Activated CD4-positive, CD25-positive, alpha-beta regulatory T cell treated with anti-CD3 and anti-CD28 coated beads, Interleukin-2, amount 50 U/mL, for 16 hours (primary cell): ENCODE measurements at regions not wholly inside any gene's neighbourhood (a gene's known extent, or its start where the extent isn't known, plus 50 kb on each side); places are given as distances from the start of the nearest gene placed in this dataset.

Source experiments
- DNase-seq: peaks from one replicate; pipeline ENCODE4 v3.0.0-alpha.2; 2020; ENCODE audit warnings: low read depth, low spot score

DNA sequence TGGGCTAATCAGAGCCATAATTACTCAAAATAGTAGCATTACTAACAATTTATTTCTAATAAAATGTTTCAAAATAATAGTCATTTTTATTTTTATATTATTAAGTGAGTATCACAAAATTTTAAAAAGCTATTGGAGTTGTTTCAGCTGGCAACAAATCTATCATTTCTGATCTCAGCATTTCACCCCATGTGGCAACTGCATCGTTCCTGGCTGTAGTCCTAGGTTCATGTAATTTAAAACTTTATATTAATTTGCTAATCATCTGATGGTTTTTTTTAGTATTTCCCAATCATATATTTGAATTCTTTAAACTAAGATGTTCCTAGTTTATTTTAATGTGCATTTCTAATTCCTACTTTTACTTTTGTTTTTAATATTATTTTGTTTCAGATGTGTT, 293.0 kb upstream of the AKR1E2 start:
- no peak for DNase-seq

DNA sequence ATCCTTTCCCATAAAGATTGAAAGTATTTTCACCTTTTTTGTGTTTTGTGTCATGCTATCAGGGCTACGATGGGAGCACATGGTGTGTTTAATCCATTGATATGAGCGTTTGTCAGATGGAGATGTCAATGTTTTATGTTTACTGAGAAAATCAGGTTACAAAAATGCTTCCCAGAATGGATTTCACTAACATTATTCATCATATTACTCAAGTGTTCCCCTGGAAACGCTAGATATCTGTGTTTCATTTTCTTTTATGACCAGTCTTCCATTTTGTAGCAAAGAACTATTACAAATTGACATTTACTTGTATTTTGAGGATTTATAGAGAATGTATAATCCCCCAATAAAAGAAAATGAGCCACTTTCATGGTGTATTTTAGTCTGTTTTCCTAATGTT, 293.5 kb upstream of the AKR1E2 start:
- DNase-seq = no peak

DNA sequence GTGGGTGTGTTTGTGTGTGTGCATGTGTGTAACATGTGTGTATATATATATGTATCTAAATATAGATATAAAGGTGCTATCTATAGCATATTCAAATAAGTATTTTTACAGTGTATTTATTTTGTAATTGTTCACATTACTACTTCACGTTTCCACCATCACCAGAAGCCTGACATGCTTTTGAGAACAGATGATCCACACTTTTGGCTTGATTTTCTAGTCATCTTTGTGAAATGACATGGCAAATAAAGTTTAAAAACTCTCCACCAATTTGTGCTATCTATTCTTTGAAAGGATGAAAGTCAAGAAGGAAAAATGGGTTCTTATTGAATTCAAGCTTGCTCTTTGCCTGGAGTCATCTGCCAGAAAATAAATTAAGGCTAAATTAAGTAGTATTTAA, 294.0 kb upstream of the AKR1E2 start:
- no peak for DNase-seq

DNA sequence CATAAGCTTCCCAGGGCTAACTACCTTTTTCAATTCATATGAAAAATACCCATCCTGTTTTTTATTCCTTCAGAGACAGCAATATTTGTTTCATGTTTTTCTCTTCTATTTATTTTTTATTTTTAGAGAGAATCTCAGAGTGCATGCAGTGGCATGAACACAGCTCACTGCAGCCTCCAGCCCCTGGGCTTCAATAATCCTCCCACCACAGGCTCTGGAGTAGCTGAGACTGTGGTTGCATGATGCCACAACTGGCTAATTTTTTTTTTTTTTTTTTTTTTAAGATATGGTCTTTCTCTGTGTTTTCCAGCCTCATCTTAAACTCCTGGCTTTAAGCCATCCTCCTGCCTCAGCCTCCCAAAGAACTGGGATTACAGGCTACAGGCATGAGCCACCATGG, 296.7 kb upstream of the AKR1E2 start:
- no peak for DNase-seq

DNA sequence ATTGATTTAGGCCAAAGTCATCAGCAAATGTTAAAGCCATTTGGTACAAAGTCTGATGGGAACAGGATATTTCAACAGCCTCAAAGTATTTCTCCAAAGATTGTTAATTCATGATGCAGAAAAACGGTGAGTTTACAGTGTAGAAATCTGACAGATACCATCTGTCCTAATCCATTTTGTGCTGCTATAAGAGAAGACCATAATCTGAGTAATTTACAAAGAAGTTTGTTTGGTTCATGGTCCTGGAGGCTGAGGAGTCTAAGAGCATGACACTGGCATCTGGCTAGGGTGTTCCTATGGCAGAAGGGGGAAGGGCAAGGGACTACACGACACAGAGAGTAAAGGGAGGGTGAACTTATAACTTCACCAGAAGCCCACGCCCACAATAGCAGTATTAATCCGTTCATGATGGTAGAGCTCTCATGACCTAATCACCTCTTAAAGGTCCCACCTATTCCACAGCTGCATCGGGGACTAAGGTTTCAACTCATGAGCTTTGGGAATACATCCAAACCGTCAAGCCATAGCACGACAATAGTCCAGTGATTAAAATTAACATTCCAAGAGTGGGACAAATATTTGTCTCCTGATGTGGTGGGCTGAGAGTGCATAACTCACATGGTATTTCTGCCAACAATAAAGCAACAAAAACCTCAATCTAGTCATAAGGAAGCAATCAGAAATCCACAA, 298.6 kb upstream of the AKR1E2 start:
- no peak for DNase-seq

DNA sequence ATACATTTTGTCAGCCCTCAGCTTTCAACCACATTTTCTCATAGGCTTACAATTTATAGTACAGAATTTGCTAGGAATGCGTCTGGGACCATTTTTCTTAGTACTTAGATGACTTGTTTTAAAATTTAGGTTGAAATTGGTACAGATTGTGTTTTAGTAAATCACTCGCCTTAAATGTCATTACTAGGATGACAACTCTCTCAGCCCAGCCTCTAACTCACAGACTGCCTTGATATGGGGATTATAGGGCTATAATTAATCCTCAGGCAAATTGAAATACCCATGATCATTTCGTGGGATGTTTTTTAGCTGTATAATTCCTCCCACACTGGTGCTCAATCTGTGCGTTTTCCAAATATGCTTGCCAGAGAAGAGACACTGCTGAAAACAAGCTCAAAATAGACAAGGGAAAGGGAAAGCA, 299.7 kb upstream of the AKR1E2 start:
- no peak for DNase-seq

DNA sequence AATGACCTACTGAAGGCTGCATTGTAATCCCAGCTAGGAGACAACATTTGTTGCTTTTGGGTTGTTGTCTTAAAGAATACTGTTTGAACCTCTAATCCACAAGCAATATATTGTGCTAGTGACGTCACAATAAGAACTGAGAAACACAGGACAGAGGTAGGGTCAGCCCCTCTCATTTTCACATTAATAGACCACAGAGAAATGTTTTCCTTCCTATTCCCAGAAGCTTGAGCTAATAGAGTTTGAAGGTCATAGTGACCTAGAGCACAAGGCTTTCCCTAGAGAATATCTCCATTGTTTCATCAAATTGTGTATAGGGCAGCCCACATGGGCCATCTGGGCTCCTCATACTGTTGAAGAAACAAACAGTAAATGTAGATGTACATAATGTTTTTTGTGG, 300.9 kb upstream of the AKR1E2 start:
- DNase-seq = no peak

DNA sequence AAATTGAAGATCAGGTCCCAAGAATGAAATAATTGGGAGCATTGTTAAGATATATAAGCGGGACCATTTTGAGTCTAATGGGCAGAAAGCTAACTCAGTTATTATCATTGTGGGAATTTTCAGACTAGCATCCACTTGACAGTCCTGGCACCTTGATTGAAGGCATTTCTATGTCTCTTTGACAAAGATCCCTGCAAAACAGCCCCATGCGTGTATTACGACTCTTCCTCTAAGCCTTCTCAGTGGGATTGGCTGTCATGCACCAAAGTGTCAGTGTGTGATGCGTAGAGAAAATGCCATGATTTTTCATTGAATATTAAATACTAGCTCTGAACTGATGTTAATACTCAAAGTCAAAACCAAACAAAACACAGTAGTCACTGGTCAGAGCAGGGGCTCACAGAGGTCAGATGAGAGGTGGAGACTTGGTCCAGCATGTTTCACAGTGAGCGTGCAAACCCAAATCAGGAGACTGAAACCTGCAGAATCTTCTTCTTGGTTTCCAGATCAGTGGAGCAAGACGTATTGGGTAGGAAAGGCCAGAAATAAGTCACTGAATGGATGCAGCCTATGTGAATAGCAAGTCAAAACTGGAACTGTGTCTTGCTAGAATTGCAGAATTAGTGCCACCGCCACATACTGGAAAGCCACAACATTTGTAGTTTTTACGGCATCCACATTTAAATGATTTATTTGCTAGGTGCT, 303.6 kb upstream of the AKR1E2 start:
- no peak for DNase-seq

DNA sequence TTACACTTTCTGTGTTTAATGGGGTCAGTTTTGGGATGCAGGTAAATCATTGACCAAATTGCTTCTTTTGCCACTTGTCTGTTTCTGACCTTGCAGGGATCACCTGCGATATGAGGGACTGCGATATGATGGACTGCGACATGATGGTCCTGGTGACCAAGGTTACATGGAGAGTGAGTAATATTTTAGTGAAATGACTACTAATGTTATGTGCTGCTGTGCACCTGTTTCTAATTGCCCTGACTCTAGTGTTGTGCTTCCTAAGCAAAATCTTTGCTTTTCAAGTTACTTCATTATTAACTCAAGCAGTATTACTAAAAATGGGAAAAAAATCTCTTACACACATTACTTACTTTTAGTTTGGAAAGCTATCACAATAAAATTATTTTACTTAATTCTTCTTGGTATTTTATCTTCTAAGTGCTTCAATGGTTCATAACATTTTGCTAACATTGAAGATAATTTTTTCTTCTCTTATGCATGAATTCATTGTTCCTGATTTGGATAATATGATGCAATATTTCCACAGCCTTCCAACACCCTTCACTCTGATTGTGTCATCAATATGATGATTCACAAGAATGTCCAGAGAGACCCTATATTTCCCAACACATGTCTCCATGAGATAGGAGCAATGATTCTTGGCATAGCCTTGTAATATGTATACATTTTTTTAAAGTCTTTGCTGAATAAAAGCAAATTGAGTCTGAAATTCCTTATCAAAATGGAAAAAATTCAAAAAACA, 306.2 kb upstream of the AKR1E2 start:
- no peak for DNase-seq

DNA sequence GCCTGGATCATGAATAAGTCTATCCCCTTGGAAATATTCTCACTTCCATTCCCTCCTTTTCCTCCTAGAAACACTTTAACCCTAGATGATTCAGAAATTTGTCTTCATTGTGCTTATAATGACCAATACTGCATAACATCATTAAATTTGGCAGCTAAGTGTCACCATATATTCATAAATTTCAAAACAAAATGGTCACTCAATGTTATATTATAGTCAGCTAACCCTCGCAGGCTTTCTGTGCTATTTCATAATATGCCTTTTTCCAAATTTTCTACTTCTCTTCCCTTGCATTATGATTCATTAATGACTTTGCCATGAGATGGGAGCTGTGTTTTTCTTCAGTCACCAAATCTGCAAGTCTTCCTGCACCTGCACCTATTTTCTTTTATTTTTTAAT, 308.3 kb upstream of the AKR1E2 start:
- no peak for DNase-seq

DNA sequence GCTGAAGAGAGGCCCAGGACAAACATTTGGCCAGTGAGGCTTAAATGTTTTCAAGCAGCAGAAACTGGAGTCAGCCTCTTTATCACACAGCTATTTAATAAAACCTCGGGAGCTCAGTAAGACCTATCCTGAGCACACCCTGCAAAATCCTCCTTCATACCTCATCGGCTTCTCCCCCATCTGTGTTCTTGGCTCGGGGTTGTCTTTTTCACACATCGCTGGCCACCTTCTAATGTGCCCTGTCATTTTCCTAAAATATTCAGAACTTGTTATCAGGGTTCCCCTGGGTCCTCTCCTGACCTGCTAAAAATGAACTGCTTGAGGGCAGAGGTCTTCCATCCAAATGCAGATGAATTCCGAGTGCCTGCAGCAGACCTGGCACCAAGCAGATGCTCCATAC, 310.3 kb upstream of the AKR1E2 start:
- DNase-seq = no peak

DNA sequence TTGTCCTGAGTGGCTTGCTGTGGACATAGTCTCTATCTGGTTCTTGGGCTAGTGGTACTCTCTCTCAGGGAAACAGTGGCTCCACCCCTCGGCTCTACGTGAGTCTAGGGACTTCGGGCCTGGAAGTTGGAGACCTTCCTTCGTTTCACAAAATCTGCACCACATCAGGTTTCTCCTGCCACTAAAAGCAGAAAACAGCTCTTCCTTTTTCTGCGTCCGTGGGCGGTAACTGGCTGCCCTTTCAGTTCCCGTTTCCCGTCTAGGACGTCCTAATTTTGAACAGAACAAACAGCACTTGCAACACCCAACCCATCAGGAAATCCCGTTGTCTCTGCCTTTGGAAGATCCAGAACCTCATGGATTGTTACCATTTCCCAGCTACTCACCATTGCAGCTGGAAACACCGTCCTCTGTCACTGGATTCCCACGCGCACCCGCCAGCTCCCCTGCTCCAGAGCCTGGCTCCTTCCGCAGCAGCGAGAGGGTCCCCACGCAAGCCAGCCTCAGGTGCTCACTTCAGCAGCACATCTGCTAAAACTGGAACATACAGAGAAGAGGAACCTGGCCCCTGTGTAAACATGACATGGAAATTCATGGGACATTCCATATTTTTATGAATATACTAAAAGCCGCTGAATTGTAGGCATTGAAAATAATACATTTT, 311.4 kb upstream of the AKR1E2 start:
- DNase-seq = no peak

DNA sequence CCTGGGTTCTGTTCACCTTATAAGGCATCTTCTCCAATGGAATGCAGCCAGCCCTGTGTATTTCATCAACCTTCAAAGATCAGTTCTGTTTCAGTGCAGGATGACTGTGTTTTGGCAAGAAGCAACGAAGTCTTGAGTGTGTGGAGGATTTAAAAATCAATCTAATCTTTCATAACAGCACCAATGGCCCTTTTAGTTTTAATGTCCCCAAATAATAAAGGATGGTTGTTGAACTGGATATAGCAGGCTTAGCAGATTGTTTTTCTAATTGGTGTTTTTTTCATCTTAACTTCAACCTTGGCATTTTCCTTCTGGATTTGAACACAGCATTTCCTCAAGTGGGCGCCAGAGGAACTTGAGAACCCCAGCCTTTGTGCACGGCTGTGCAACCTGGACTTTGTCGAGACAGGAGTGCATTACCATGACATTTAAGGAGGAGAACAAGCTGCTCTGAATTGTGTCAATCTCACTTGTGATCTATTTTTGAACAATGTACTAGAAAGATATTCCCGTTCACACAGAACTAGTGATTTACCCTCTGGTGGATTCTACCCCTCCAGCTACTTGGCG, 313.3 kb upstream of the AKR1E2 start:
- no peak for DNase-seq

DNA sequence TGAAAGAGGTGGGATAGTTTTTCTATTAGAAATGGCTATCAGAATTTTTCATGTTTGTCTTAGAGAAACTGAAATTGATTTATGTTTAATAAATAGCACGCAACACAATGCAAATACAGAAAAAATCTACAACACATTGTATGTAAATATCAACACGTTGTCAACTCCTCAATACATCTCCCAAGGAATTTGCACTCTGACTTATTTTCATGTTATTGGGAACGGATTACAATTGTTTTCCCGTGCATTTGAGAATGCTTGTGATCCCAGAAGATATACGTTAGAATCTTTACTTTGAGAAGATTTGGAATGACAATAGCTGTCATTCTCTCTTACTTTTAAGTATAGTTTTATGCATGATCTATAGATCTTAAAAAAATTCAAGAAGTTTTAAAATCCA, 313.8 kb upstream of the AKR1E2 start:
- no peak for DNase-seq

DNA sequence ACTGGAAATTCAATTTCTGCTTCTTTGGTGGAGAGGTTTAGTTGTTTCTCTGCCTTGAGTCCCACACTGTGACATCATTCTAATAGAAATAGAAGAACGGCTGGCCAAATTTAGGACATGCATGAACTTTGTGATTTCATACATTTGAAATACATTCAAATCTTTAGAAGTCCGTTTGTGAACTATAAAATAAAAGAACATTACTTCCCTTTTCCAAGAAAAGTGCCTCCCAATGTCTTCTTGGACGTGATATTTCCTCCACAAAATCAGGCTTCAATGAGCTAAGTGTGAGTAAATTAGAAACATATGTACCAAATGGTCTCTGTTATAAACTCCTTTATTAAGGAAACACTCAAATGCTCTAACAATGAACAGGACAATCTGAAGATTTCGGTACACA, 314.5 kb upstream of the AKR1E2 start:
- DNase-seq = no peak

DNA sequence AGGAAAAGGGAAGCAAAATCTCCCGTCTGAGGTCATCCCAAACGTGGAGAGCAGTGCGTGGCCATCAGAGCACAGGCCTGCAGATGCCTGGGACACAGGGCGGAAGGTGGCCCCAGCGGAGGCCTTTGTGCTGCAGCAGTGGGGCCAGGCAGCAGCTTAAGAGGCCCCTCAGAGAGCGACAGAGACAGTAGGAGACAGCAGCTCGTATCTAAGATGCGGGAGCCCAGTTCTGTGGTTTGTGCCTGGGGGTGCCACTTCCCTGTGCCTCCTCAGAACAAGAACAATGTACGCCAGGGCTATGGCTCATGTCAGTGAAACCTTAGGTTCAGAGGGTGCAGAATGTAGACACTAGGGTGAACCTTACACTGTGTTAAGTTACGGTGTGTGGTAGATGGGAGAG, 316.6 kb upstream of the AKR1E2 start:
- no peak for DNase-seq

DNA sequence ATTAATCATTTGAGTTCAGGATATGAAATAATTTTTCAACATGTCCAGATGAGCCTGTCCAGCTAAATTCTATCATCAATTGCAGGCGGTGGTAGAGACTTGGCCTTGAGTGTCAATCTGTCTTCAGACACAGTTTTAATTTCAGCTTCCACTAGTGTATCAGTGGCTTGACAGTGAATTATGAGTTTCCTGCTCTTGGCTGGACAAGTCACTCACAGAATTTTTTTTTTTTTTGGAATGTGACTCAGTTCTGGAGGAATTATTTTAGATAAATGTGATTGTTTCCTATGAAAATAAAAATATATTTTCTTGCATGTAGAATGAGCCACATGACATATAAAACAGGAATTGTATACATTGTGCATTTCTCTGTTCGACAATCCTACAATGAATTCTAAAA, 319.9 kb upstream of the AKR1E2 start:
- no peak for DNase-seq

DNA sequence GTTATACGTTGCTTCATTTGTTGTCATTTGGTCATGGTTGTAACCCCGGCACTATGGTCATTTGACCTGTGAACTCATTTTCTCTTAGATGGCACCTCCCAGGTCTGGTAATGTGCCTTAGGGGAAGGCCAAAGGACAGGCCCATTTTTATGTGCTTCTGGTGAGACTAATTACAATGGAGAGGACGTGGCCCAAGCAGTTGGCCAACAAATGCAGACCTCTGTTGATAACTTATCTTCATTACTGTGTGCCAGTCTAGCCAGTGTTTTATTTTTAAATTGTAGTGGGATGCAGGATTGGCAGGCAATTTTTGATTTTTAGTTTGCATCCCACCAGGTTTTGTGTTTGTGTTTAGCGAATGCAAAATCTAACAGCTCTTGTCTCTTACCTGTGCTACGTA, 321.5 kb upstream of the AKR1E2 start:
- DNase-seq = no peak

DNA sequence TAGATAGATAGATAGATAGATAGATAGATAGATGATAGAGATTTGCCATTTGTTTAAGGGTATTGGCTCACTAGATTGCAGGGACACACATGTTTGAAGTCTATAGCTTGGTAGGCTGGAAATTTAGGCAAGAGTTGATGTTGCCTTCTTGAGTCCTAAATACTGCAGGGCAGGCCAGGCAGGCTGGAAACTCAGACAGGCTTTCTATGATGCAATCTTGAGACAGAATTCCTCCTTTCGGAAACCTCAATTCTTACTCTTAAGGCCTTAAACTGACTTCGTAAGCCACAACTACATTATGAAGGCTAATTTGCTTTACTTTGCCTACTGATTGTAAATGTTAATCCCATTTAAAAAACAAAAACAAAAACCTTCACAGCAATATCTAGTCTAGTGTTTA, 322.9 kb upstream of the AKR1E2 start:
- no peak for DNase-seq

DNA sequence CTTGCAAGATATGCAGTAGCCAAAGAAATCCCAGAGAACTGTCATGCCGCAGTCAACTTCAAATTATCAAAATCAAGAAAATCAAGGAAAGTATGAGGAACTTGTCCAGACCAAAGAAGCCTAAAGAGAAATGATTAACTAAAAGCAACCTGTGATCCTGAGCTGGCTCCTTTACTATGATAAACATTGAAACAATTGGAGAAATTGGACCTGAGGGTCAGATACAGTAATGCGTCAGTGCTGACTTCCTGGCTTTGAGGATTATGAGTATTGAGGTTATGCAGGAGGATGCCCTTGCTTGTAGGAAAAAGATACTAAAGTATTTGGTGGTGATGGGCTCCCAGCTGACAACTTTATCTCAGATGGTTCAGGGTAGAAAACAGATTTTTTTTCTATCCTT, 324.7 kb upstream of the AKR1E2 start:
- DNase-seq = no peak

DNA sequence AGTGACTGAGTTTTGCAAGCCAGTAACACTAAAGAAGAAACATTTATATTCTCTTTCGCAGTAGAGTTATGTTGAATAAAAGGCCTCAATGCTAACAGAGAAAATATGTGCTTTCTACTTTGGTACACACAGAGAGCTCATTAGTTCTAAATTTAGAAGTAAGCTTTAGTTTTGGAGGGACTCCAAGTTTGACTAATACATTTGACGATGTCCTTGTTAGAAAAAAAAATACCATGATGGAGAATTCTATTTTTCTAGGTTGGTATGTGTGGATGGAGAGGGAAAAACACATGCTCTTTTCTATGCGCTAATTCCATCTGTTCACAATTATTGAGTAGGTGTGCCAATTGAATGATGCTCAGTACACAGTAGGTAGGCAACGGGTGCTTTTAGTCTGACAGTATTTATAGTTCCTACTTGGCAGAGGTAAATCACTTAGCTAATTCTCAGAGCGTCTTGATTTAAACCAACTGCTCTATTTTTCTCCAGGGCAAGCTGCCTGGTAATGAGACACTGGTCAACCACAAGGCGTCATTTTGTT, 327.2 kb upstream of the AKR1E2 start:
- DNase-seq = no peak

DNA sequence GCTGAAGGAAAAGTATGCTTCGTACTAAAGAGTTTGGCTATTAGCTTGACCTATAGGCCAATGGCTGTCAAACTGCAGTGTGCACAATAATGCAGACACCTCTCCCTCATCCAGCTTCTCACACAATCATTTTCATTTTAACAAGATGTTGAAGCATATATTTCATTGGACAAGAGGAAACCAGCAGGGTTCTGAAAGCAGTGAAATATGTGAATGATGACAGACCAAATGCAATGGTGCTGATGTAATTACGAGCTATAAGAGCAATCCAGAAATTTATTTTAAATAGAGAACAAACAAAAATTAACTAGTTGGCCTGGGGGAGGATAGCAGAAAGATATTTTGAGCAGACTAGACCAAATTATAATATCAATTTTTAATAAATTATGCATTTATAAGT, 331.5 kb upstream of the AKR1E2 start:
- DNase-seq = no peak
